Psoas muscle (tissue), 7 donors: ENCODE measurements at regions not wholly inside any gene's neighbourhood (a gene's known extent, or its start where the extent isn't known, plus 50 kb on each side); places are given as distances from the start of the nearest gene placed in this dataset.

Experiments
- ATAC-seq, 4 donors: fragments of 200-7000 bp; cut with Tn5 transposase; one replicate each; pipeline ENCODE4 v1.9.1; 2020; ENCODE audit warnings: moderate library complexity in 3 of 4, mild to moderate bottlenecking in 2 of 4
- DNase-seq, 2 donors: peaks; one replicate each; pipeline ENCODE4 v3.0.0-alpha.2; 2020
- H3K27ac ChIP-seq: fragments of 200-600 bp; one replicate; pipeline ENCODE4 v1.8.0; 2022
- H3K27me3 ChIP-seq, 3 donors: fragments of 200-600 bp in 1 of 3; one replicate each; pipeline versions ENCODE4 v1.6.1 to v1.8.0; 2013 to 2022; ENCODE audit warnings: low read length in 2 of 3, mild to moderate bottlenecking in 2 of 3, moderate library complexity in 1 of 3; ENCODE audit not compliant: insufficient read depth in 3 of 3
- H3K36me3 ChIP-seq, 2 donors: fragments of 200-600 bp in 1 of 2; one replicate each; pipeline versions ENCODE4 v1.6.1 to v1.8.0; 2013 to 2022; ENCODE audit warnings: low read depth in 1 of 2, mild to moderate bottlenecking in 1 of 2, moderate library complexity in 1 of 2; ENCODE audit not compliant: insufficient read depth in 1 of 2
- H3K4me1 ChIP-seq: fragments of 200-600 bp; one replicate; pipeline ENCODE4 v1.8.0; 2022
- H3K4me3 ChIP-seq: fragments of 200-600 bp; one replicate; pipeline ENCODE4 v1.8.0; 2022; ENCODE audit warnings: mild to moderate bottlenecking
- H3K9me3 ChIP-seq: fragments of 200-600 bp; one replicate; pipeline ENCODE4 v1.8.0; 2022
- CTCF ChIP-seq: fragments of 200-600 bp; IDR thresholded peaks from one replicate; pipeline ENCODE4 v1.8.0; 2022; ENCODE audit warnings: antibody characterized with exemption
- WGBS, 3 donors: extraction: QIAGEN DNeasy Blood & Tissue Kit; methylation state at CpG; one replicate each; pipeline versions ENCODE4 v1.1.6 to v1.1.7; 2013; 5-methylcytosine and 5-hydroxymethylcytosine counted together
- intact Hi-C, 2 donors: fragments of 100-400 bp; cut with DNase I; formaldehyde crosslinking; loops; one replicate each; pipeline versions ENCODE4 v1.11.0 to v1.14.2; 2022
- donor health status: healthy with polysubstance abuse.
- donor health status: DM: no; HTN: no; CAD: no; lungs with moderate emphysema.
- donor health status: Bipolar disorder and iron deficiency.
- donor health status: healthy.
- donor health status: DM: yes; HTN: yes; CAD: no.
- donor health status: DM: no; HTN: no; CAD: no.
- donor health status: DM: yes; HTN: yes; CAD: no.

- WGBS, 3 donors: 85 to 92% (median 91%) methylated on average over 3 of the region's 3 CpGs
- Histone ChIP-seq H3K4me1 (no peaks in the 10 kb centered on the region), H3K27me3 (no peaks in the 10 kb centered on the region), H3K4me3 (no peak overlapping the region), H3K27ac (no peak overlapping the region), H3K36me3 (no peaks in the 10 kb centered on the region), H3K9me3 (no peaks in the 10 kb centered on the region)
- DNase-seq (no peak), ATAC-seq (no peak)
- intact Hi-C loops: no loop called here
- no peak for TF ChIP-seq CTCF
These were observed 202.3 kb downstream of the AKAIN1 start for GRCh38 chr18:4994710-4995109.

GRCh38 chr18:4987452-4988405 is 209.3 kb downstream of the AKAIN1 start:
- H3K27ac ChIP-seq: no peak overlapping the region
- DNase-seq (no peak), ATAC-seq (no peak)
- no peak for TF ChIP-seq CTCF
- no peaks in the 10 kb centered on the region for H3K4me1 ChIP-seq
- no peaks in the 10 kb centered on the region for H3K9me3 ChIP-seq
- intact Hi-C loops: no loop called here
- WGBS, 3 donors: 69 to 73% (median 71%) methylated on average over 10 of the region's 10 CpGs
- no peaks in the 10 kb centered on the region for H3K36me3 ChIP-seq
- H3K27me3 ChIP-seq: no peaks in the 10 kb centered on the region
- no peak overlapping the region for H3K4me3 ChIP-seq

- WGBS, 3 donors: 69 to 83% (median 72%) methylated on average over 6 of the region's 6 CpGs
- intact Hi-C loops: no loop called here
- DNase-seq (no peak), ATAC-seq (no peak)
- Histone ChIP-seq H3K27me3 (no peaks in the 10 kb centered on the region), H3K4me1 (no peaks in the 10 kb centered on the region), H3K4me3 (no peak overlapping the region), H3K9me3 (no peaks in the 10 kb centered on the region), H3K27ac (no peak overlapping the region), H3K36me3 (no peaks in the 10 kb centered on the region)
- no peak for TF ChIP-seq CTCF
These were observed 210.4 kb downstream of the AKAIN1 start for GRCh38 chr18:4986677-4987076.

- Histone ChIP-seq H3K27ac (no peak overlapping the region), H3K9me3 (no peaks in the 10 kb centered on the region), H3K36me3 (no peaks in the 10 kb centered on the region), H3K4me1 (no peaks in the 10 kb centered on the region), H3K4me3 (no peak overlapping the region), H3K27me3 (no peaks in the 10 kb centered on the region)
- TF ChIP-seq CTCF: no peak
- ATAC-seq (no peak), DNase-seq (no peak)
- intact Hi-C loops: no loop called here
These were observed 211.0 kb downstream of the AKAIN1 start for GRCh38 chr18:4986066-4986465.
